GM12878 (cell line): ENCODE measurements at regions not wholly inside any gene's neighbourhood (a gene's known extent, or its start where the extent isn't known, plus 50 kb on each side); places are given as distances from the start of the nearest gene placed in this dataset.

Experiments
- CTCF ChIP-seq, 3 experiments: IDR thresholded peaks in 2 of 3; conservative IDR thresholded peaks in 1 of 3; 2 replicates each; pipeline ENCODE4 v1.5.1; 2011; ENCODE audit warnings: low read depth in 3 of 3, low read length in 3 of 3, mild to moderate bottlenecking in 3 of 3, control low read depth in 2 of 3, moderate library complexity in 2 of 3, inconsistent platforms in 1 of 3, mixed read lengths in 1 of 3; ENCODE audit not compliant: control insufficient read depth in 2 of 3, insufficient read depth in 1 of 3; ENCODE audit errors: extremely low read depth in 1 of 3
- HDAC2 ChIP-seq: fragments of 200-600 bp; sonication (generic); IDR thresholded peaks from 2 replicates; pipeline ENCODE4 v1.6.1; 2017
- NFYB ChIP-seq: IDR thresholded peaks from 2 replicates; pipeline ENCODE4 v1.6.1; 2011; ENCODE audit warnings: low read depth, mild to moderate bottlenecking, low read length, improper control_type of control experiment, moderate library complexity; ENCODE audit not compliant: insufficient read depth
- NR2C1 ChIP-seq: fragments of 450-650 bp; IDR thresholded peaks from 2 replicates; pipeline ENCODE4 v1.6.1; 2017; ENCODE audit warnings: antibody characterized with exemption, mild to moderate bottlenecking, moderate library complexity
- RAD21 ChIP-seq: IDR thresholded peaks from 2 replicates; pipeline ENCODE4 v1.6.1; 2011; ENCODE audit warnings: mild to moderate bottlenecking, low read depth, low read length, moderate library complexity; ENCODE audit not compliant: insufficient read depth
- RCOR1 ChIP-seq: conservative IDR thresholded peaks from 2 replicates; pipeline ENCODE4 v1.6.1; 2012; ENCODE audit warnings: low read depth, low read length, improper control_type of control experiment
- SMC3 ChIP-seq: IDR thresholded peaks from 2 replicates; pipeline ENCODE4 v1.6.1; 2011; ENCODE audit warnings: low read length, improper control_type of control experiment, borderline replicate concordance
- TCF3 ChIP-seq: IDR thresholded peaks from 2 replicates; pipeline ENCODE4 v1.6.1; 2012; ENCODE audit warnings: low read depth, mild to moderate bottlenecking, low read length, borderline replicate concordance; ENCODE audit not compliant: insufficient read depth
- TF ChIP-seq, protein P1 (sequence below): IDR thresholded peaks from 2 replicates; pipeline ENCODE4 v1.6.1; 2012; ENCODE audit warnings: low read depth, low read length, improper control_type of control experiment
- TF ChIP-seq, protein P2 (sequence below): IDR thresholded peaks from 2 replicates; pipeline ENCODE4 v1.6.1; 2012; ENCODE audit warnings: low read depth, low read length, improper control_type of control experiment

DNA sequence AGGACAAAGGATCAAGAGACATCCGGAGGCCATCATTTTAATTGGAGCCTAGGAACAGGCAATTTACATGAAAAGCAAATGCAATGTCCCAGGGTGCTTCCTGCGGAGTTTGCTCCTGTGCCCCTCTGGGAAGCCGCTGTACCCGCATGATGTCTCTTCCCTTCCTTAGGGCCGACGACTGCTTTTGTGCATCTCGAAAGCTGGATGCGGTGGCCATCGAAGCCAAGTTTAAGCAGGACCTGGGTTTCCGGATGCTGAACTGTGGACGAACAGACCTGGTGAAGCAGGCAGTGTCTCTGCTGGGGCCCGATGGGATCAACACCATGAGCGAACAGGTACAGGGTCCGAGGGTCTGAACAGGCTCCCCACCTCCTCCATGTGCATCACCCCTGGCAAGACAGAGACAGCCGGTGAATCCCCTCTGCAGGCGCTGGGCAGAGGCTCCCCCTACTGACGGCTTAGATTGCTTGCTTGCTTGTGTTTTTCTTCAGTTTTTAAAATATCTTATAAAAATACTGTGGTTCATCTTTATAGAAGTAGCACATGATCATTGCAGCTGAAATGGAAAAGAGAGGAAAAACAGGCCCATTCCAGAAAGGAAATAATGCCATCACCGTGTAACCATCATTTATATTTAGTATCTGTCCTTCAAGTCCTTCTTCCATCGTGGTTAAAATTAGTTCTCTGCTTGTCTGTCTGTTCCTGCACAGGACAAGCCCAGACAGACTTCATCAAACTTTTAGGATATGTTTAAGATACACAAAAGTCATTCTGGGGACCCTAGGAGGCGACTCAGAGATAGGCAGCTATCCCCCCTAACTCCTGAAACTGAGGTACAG lies 75.4 kb upstream of the PWP1 start (continued):
- TF ChIP-seq SMC3 (peak; percentile 42; the same call in 1 of the 2 replicates), NFYB (no peak), NR2C1 (no peak), TCF3 (no peak), RAD21 (peak; percentile 66), HDAC2 (no peak), RCOR1 (no peak), CTCF (IDR thresholded peaks at IDR 0.05 in 2 of 3, conservative IDR thresholded peaks at IDR 0.05 in 1 of 3; ENCODE audit: control insufficient read depth in 2 of 3, extremely low read depth in 1 of 3, insufficient read depth in 1 of 3, low read depth in 3 of 3, low read length in 3 of 3) (peak; percentile 60 to 72 (median 68))
- TF ChIP-seq, protein P1, sequence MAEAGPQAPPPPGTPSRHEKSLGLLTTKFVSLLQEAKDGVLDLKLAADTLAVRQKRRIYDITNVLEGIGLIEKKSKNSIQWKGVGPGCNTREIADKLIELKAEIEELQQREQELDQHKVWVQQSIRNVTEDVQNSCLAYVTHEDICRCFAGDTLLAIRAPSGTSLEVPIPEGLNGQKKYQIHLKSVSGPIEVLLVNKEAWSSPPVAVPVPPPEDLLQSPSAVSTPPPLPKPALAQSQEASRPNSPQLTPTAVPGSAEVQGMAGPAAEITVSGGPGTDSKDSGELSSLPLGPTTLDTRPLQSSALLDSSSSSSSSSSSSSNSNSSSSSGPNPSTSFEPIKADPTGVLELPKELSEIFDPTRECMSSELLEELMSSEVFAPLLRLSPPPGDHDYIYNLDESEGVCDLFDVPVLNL = no peak
- TF ChIP-seq, protein P2, sequence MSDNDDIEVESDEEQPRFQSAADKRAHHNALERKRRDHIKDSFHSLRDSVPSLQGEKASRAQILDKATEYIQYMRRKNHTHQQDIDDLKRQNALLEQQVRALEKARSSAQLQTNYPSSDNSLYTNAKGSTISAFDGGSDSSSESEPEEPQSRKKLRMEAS = no peak
